OCI-LY7 (cell line): ENCODE measurements at regions not wholly inside any gene's neighbourhood (a gene's known extent, or its start where the extent isn't known, plus 50 kb on each side); places are given as distances from the start of the nearest gene placed in this dataset.

ENCODE experiments used
- BruUV-seq: library from RNA; stranded (reverse); fragments of 400-500 nt; replicated peaks from 2 replicates; lab custom pipeline; 2021; lab: Mats Ljungman, UMichigan
- CTCF ChIA-PET: fragments of 300-600 bp; sonication (Branson Sonifier 250); formaldehyde crosslinking; loops from one replicate; lab custom pipeline; 2022; ENCODE audit warnings: antibody characterized with exemption; ENCODE audit not compliant: unreplicated experiment; lab: Charles Lee
- POLR2A ChIA-PET: fragments of 300-600 bp; sonication (Branson Sonifier 250); formaldehyde crosslinking; loops from one replicate; lab custom pipeline; 2022; ENCODE audit warnings: antibody characterized with exemption; lab: Charles Lee
- DNase-seq: peaks from one replicate; pipeline ENCODE4 v3.0.0-alpha.2; 2015; ENCODE audit warnings: low spot score
- H2AFZ ChIP-seq: fragments of 200-600 bp; sonication (generic), shearing (Covaris generic); 2 replicates; pipeline ENCODE4 v1.6.1; 2014; ENCODE audit warnings: mild to moderate bottlenecking, antibody characterized with exemption, low read length, moderate library complexity
- H3K27ac ChIP-seq: fragments of 200-600 bp; sonication (generic); 2 replicates; pipeline ENCODE4 v1.5.1; 2014; ENCODE audit warnings: mixed run types, low read depth, mild to moderate bottlenecking, moderate library complexity, low read length, inconsistent platforms; ENCODE audit not compliant: poor library complexity, severe bottlenecking
- H3K36me3 ChIP-seq: fragments of 200-600 bp; sonication (generic); 2 replicates; pipeline ENCODE4 v1.6.1; 2014; ENCODE audit warnings: mild to moderate bottlenecking, antibody characterized with exemption, low read length, moderate library complexity, mixed read lengths; ENCODE audit not compliant: insufficient read depth
- H3K4me1 ChIP-seq: fragments of 200-600 bp; sonication (generic); 2 replicates; pipeline ENCODE4 v1.5.1; 2014; ENCODE audit warnings: mild to moderate bottlenecking, low read length; ENCODE audit not compliant: insufficient read depth, poor library complexity, severe bottlenecking
- H3K4me2 ChIP-seq: fragments of 200-600 bp; sonication (generic); 2 replicates; pipeline ENCODE4 v1.6.1; 2014; ENCODE audit warnings: mild to moderate bottlenecking, low read length
- H3K4me3 ChIP-seq: fragments of 200-600 bp; sonication (generic); 2 replicates; pipeline ENCODE4 v1.5.1; 2014; ENCODE audit warnings: mild to moderate bottlenecking, low read depth, low read length; ENCODE audit not compliant: poor library complexity, severe bottlenecking
- H3K79me2 ChIP-seq: fragments of 200-600 bp; sonication (generic); 2 replicates; pipeline ENCODE4 v1.6.1; 2016; ENCODE audit warnings: low read depth, mild to moderate bottlenecking, low read length, moderate library complexity, mixed read lengths; ENCODE audit not compliant: insufficient read depth
- H3K9me2 ChIP-seq: fragments of 200-600 bp; sonication (generic); 2 replicates; pipeline ENCODE4 v1.6.1; 2016; ENCODE audit warnings: mild to moderate bottlenecking, low read length, mixed read lengths; ENCODE audit not compliant: insufficient read depth
- H3K9me3 ChIP-seq: fragments of 200-600 bp; sonication (generic); 2 replicates; pipeline ENCODE4 v1.6.1; 2014; ENCODE audit warnings: mild to moderate bottlenecking, mixed run types, low read length, mixed read lengths
- H4K20me1 ChIP-seq: fragments of 200-600 bp; sonication (generic); 2 replicates; pipeline ENCODE4 v1.6.1; 2014; ENCODE audit warnings: mild to moderate bottlenecking, antibody characterized with exemption, low read length, moderate library complexity, mixed read lengths; ENCODE audit not compliant: insufficient read depth
- CTCF ChIP-seq: fragments of 200-600 bp; sonication (generic); conservative IDR thresholded peaks from 2 replicates; pipeline ENCODE4 v1.5.1; 2014; ENCODE audit warnings: mild to moderate bottlenecking, antibody characterized with exemption, low read length, moderate library complexity, mixed read lengths
- EZH2phosphoT487 ChIP-seq: fragments of 200-600 bp; sonication (generic); IDR thresholded peaks from 2 replicates; pipeline ENCODE4 v1.6.1; 2018; ENCODE audit warnings: low read depth, borderline replicate concordance, mild to moderate bottlenecking, mixed run types, antibody characterized with exemption, low read length, moderate library complexity, mixed read lengths
- intact Hi-C: fragments of 100-400 bp; cut with micrococcal nuclease; formaldehyde crosslinking; loops from one replicate; pipeline ENCODE4 v1.10.0; 2022; ENCODE audit not compliant: unreplicated experiment

- intact Hi-C loops: no loop called here
- H3K4me1 ChIP-seq: no peaks in the 10 kb centered on the region
- H3K27ac ChIP-seq: no peak overlapping the region
- no peaks in the 10 kb centered on the region for H3K9me2 ChIP-seq
- CTCF ChIA-PET: no interaction called here
- no peaks in the 10 kb centered on the region for H3K79me2 ChIP-seq
- no TSS peak for BruUV-seq
- H2AFZ ChIP-seq: no peak overlapping the region
- H3K4me2 ChIP-seq: no peak overlapping the region
- no peak for DNase-seq
- TF ChIP-seq EZH2phosphoT487 (no peak), CTCF (no peak)
- H4K20me1 ChIP-seq: no peaks in the 10 kb centered on the region
- POLR2A ChIA-PET: no interaction called here
- no peaks in the 10 kb centered on the region for H3K9me3 ChIP-seq
- H3K36me3 ChIP-seq: no peaks in the 10 kb centered on the region
- H3K4me3 ChIP-seq: no peak overlapping the region
These were observed 83.3 kb downstream of the DISP1 start for GRCh38 chr1:222898191-222898527.

- no peak overlapping the region for H3K27ac ChIP-seq
- H3K9me2 ChIP-seq: no peaks in the 10 kb centered on the region
- ChIA-PET CTCF (no interaction called here), POLR2A (interaction anchor here (0.7 kb wide), 1 partner anchor 9 kb away, joined by 3 read pairs; no protein-coding TSS in a partner anchor)
- H3K36me3 ChIP-seq: no peaks in the 10 kb centered on the region
- H3K4me1 ChIP-seq: no peaks in the 10 kb centered on the region
- DNase-seq: no peak
- H4K20me1 ChIP-seq: no peaks in the 10 kb centered on the region
- H2AFZ ChIP-seq: no peak overlapping the region
- H3K4me3 ChIP-seq: no peak overlapping the region
- H3K9me3 ChIP-seq: no peaks in the 10 kb centered on the region
- intact Hi-C loops: no loop called here
- H3K79me2 ChIP-seq: no peaks in the 10 kb centered on the region
- TF ChIP-seq CTCF (no peak), EZH2phosphoT487 (no peak)
- no peak overlapping the region for H3K4me2 ChIP-seq
- no TSS peak for BruUV-seq
These were observed 84.6 kb downstream of the DISP1 start for GRCh38 chr1:222899471-222899870.

- Histone ChIP-seq H3K9me2 (no peaks in the 10 kb centered on the region), H3K27ac (no peak overlapping the region), H3K4me2 (no peak overlapping the region), H2AFZ (no peak overlapping the region), H4K20me1 (no peaks in the 10 kb centered on the region), H3K4me1 (no peaks in the 10 kb centered on the region), H3K79me2 (no peaks in the 10 kb centered on the region), H3K36me3 (no peaks in the 10 kb centered on the region), H3K4me3 (no peak overlapping the region), H3K9me3 (no peaks in the 10 kb centered on the region)
- POLR2A ChIA-PET: interaction anchor here (0.5 to 1.0 kb wide), 3 partner anchors 39 to 154 kb away, joined by 3 to 4 read pairs (median 4); no protein-coding TSS in a partner anchor
- CTCF ChIA-PET: no interaction called here
- intact Hi-C loops: no loop called here
- TF ChIP-seq EZH2phosphoT487: no peak
- TF ChIP-seq CTCF: no peak
- DNase-seq: no peak
- BruUV-seq: no TSS peak
These were observed 89.6 kb downstream of the DISP1 start for GRCh38 chr1:222904451-222904850.
